ENCODE measurements at regions not wholly inside any gene's neighbourhood (a gene's known extent, or its start where the extent isn't known, plus 50 kb on each side); places are given as distances from the start of the nearest gene placed in this dataset.

DNA sequence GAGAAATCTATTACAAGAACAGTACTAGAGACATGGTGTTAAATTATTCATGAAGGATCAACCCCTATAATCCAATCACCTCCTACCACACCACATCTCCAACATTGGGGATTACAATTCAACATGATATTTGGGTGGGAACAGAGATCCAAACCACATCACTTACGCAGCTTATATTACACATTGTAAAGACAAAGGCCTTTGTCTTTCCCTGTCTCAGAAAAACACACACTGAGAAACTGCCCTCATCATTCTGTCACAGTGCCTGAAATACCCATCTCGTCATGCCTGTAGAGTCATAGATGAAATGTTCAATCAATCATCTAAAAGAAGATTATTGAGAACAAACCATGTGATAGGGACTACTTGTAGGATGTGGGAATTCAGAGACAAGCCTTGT is 558.8 kb upstream of the GRIA3 start:
- TF ChIP-seq SPI1 (IDR thresholded peaks at IDR 0.05; ENCODE audit: low read depth, low read length) (no peak), POLR2A (IDR thresholded peaks at IDR 0.05; ENCODE audit: low read depth, low read length) (no peak), POLR2AphosphoS5 (IDR thresholded peaks at IDR 0.05; ENCODE audit: low read depth, low read length) (no peak), TAF1 (IDR thresholded peaks at IDR 0.05; ENCODE audit: low read depth, low read length) (no peak), PAX5 (IDR thresholded peaks at IDR 0.05; ENCODE audit: insufficient read depth, low read length, severe bottlenecking) (no peak)
